Neural cell (in vitro differentiated cells): ENCODE measurements at regions not wholly inside any gene's neighbourhood (a gene's known extent, or its start where the extent isn't known, plus 50 kb on each side); places are given as distances from the start of the nearest gene placed in this dataset.

Source experiments
- EP300 ChIP-seq: fragments of 450-650 bp; conservative IDR thresholded peaks from 2 replicates; pipeline ENCODE4 v1.6.1; 2014; ENCODE audit warnings: antibody characterized with exemption, mild to moderate bottlenecking, moderate library complexity; ENCODE audit not compliant: poor library complexity, severe bottlenecking
- EZH2 ChIP-seq: fragments of 200-600, 300-800 bp; shearing (Covaris generic), sonication (generic); IDR thresholded peaks from 2 replicates; pipeline ENCODE4 v1.6.1; 2014; ENCODE audit warnings: antibody characterized with exemption, low read length, borderline replicate concordance, mild to moderate bottlenecking; ENCODE audit not compliant: insufficient read depth, poor library complexity, severe bottlenecking
- POLR2AphosphoS5 ChIP-seq: IDR thresholded peaks from 2 replicates; pipeline ENCODE4 v1.6.1; 2012
- RAD21 ChIP-seq: fragments of 450-650 bp; conservative IDR thresholded peaks from 2 replicates; pipeline ENCODE4 v1.6.1; 2014; ENCODE audit warnings: antibody characterized with exemption, mild to moderate bottlenecking, moderate library complexity
- SMC3 ChIP-seq: fragments of 450-650 bp; conservative IDR thresholded peaks from 2 replicates; pipeline ENCODE4 v1.6.1; 2014; ENCODE audit warnings: antibody characterized with exemption, mild to moderate bottlenecking, moderate library complexity; ENCODE audit not compliant: poor library complexity
- TAF1 ChIP-seq: IDR thresholded peaks from 2 replicates; pipeline ENCODE4 v1.6.1; 2012; ENCODE audit warnings: low read depth
- TF ChIP-seq, protein P1 (sequence below): fragments of 450-650 bp; IDR thresholded peaks from 2 replicates; pipeline ENCODE4 v1.5.1; 2014; ENCODE audit warnings: antibody characterized with exemption, mild to moderate bottlenecking, moderate library complexity; ENCODE audit not compliant: poor library complexity, severe bottlenecking
- TF ChIP-seq, protein P2 (sequence below): IDR thresholded peaks from 2 replicates; pipeline ENCODE4 v1.6.1; 2012; ENCODE audit warnings: borderline replicate concordance

DNA sequence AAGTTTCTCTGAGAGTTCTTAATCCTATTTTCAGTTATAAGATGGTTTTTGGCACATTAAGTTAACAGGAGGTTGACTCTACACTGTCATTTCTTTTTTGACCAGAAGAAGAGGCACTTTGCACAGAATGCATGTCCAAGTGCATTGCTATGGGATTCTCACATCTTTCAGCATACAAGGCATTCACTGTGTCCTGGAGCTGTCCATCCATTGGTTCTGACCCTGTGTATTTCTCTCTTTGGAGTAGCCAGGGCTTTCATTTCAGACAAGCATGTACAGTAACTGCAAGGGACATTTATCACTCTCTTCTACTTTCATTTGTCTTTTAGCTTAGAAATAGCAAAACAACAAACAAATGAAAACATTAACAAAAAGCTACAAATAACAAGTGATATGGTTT, 275.1 kb upstream of the IMPG1 start:
- TF ChIP-seq POLR2AphosphoS5 = no peak
- TF ChIP-seq, protein P1, sequence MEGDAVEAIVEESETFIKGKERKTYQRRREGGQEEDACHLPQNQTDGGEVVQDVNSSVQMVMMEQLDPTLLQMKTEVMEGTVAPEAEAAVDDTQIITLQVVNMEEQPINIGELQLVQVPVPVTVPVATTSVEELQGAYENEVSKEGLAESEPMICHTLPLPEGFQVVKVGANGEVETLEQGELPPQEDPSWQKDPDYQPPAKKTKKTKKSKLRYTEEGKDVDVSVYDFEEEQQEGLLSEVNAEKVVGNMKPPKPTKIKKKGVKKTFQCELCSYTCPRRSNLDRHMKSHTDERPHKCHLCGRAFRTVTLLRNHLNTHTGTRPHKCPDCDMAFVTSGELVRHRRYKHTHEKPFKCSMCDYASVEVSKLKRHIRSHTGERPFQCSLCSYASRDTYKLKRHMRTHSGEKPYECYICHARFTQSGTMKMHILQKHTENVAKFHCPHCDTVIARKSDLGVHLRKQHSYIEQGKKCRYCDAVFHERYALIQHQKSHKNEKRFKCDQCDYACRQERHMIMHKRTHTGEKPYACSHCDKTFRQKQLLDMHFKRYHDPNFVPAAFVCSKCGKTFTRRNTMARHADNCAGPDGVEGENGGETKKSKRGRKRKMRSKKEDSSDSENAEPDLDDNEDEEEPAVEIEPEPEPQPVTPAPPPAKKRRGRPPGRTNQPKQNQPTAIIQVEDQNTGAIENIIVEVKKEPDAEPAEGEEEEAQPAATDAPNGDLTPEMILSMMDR = no peak
- TF ChIP-seq EP300 = no peak
- TF ChIP-seq, protein P2, sequence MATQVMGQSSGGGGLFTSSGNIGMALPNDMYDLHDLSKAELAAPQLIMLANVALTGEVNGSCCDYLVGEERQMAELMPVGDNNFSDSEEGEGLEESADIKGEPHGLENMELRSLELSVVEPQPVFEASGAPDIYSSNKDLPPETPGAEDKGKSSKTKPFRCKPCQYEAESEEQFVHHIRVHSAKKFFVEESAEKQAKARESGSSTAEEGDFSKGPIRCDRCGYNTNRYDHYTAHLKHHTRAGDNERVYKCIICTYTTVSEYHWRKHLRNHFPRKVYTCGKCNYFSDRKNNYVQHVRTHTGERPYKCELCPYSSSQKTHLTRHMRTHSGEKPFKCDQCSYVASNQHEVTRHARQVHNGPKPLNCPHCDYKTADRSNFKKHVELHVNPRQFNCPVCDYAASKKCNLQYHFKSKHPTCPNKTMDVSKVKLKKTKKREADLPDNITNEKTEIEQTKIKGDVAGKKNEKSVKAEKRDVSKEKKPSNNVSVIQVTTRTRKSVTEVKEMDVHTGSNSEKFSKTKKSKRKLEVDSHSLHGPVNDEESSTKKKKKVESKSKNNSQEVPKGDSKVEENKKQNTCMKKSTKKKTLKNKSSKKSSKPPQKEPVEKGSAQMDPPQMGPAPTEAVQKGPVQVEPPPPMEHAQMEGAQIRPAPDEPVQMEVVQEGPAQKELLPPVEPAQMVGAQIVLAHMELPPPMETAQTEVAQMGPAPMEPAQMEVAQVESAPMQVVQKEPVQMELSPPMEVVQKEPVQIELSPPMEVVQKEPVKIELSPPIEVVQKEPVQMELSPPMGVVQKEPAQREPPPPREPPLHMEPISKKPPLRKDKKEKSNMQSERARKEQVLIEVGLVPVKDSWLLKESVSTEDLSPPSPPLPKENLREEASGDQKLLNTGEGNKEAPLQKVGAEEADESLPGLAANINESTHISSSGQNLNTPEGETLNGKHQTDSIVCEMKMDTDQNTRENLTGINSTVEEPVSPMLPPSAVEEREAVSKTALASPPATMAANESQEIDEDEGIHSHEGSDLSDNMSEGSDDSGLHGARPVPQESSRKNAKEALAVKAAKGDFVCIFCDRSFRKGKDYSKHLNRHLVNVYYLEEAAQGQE = no peak
- TF ChIP-seq TAF1 = no peak
- TF ChIP-seq RAD21 = no peak
- no peak for TF ChIP-seq SMC3
- TF ChIP-seq EZH2 = no peak
